ENCODE measurements at regions not wholly inside any gene's neighbourhood (a gene's known extent, or its start where the extent isn't known, plus 50 kb on each side); places are given as distances from the start of the nearest gene placed in this dataset.

GRCh38 chr1:115233598-115233997, 104.5 kb downstream of the NGF start:
- no peak for DNase-seq
- no peak for TF ChIP-seq GATA1 (IDR thresholded peaks at IDR 0.05; ENCODE audit: low read depth, low read length)
- no peak for TF ChIP-seq POLR2A (IDR thresholded peaks at IDR 0.05; ENCODE audit: low read length)

GRCh38 chr1:115230281-115230680, 107.8 kb downstream of the NGF start:
- TF ChIP-seq POLR2A (IDR thresholded peaks at IDR 0.05; ENCODE audit: low read length): no peak
- TF ChIP-seq GATA1 (IDR thresholded peaks at IDR 0.05; ENCODE audit: low read depth, low read length): no peak
- no peak for DNase-seq

GRCh38 chr1:115229016-115229415, 109.0 kb downstream of the NGF start:
- no peak for DNase-seq
- TF ChIP-seq GATA1 (IDR thresholded peaks at IDR 0.05; ENCODE audit: low read depth, low read length) (no peak), POLR2A (IDR thresholded peaks at IDR 0.05; ENCODE audit: low read length) (no peak)

- no peak for TF ChIP-seq GATA1 (IDR thresholded peaks at IDR 0.05; ENCODE audit: low read depth, low read length)
- TF ChIP-seq POLR2A (IDR thresholded peaks at IDR 0.05; ENCODE audit: low read length): no peak
- no peak for DNase-seq
Measured at GRCh38 chr1:115228191-115228590, 109.9 kb downstream of the NGF start.

- no peak for DNase-seq
- TF ChIP-seq POLR2A (IDR thresholded peaks at IDR 0.05; ENCODE audit: low read length): no peak
- no peak for TF ChIP-seq GATA1 (IDR thresholded peaks at IDR 0.05; ENCODE audit: low read depth, low read length)
Measured at GRCh38 chr1:115227346-115228082, 110.5 kb downstream of the NGF start.

GRCh38 chr1:115225993-115226685, 111.9 kb downstream of the NGF start:
- TF ChIP-seq POLR2A (IDR thresholded peaks at IDR 0.05; ENCODE audit: low read length) (no peak), GATA1 (IDR thresholded peaks at IDR 0.05; ENCODE audit: low read depth, low read length) (no peak)

GRCh38 chr1:115224636-115225035, 113.4 kb downstream of the NGF start:
- DNase-seq: no peak
- no peak for TF ChIP-seq GATA1 (IDR thresholded peaks at IDR 0.05; ENCODE audit: low read depth, low read length)
- no peak for TF ChIP-seq POLR2A (IDR thresholded peaks at IDR 0.05; ENCODE audit: low read length)

More at GRCh38 chr1:115225993-115226685, 111.9 kb downstream of the NGF start:
- no peak for DNase-seq

GRCh38 chr1:115222616-115223402, 115.2 kb downstream of the NGF start:
- TF ChIP-seq POLR2A (IDR thresholded peaks at IDR 0.05; ENCODE audit: low read length): no peak
- no peak for TF ChIP-seq GATA1 (IDR thresholded peaks at IDR 0.05; ENCODE audit: low read depth, low read length)
- no peak for DNase-seq

GRCh38 chr1:115220340-115221270, 117.4 kb downstream of the NGF start:
- no peak for DNase-seq
- TF ChIP-seq GATA1 (IDR thresholded peaks at IDR 0.05; ENCODE audit: low read depth, low read length) (no peak), POLR2A (IDR thresholded peaks at IDR 0.05; ENCODE audit: low read length) (no peak)

- TF ChIP-seq GATA1 (IDR thresholded peaks at IDR 0.05; ENCODE audit: low read depth, low read length): no peak
- no peak for TF ChIP-seq POLR2A (IDR thresholded peaks at IDR 0.05; ENCODE audit: low read length)
- no peak for DNase-seq
Measured at GRCh38 chr1:115219927-115220326, 118.1 kb downstream of the NGF start.

- TF ChIP-seq POLR2A (IDR thresholded peaks at IDR 0.05; ENCODE audit: low read length): no peak
- TF ChIP-seq GATA1 (IDR thresholded peaks at IDR 0.05; ENCODE audit: low read depth, low read length): no peak
- no peak for DNase-seq
Measured at GRCh38 chr1:115218699-115219098, 119.3 kb downstream of the NGF start.

GRCh38 chr1:115218034-115218405, 120.0 kb downstream of the NGF start:
- TF ChIP-seq POLR2A (IDR thresholded peaks at IDR 0.05; ENCODE audit: low read length) (no peak), GATA1 (IDR thresholded peaks at IDR 0.05; ENCODE audit: low read depth, low read length) (no peak)
- no peak for DNase-seq

Data from erythroblast (primary cell).